IgD-negative memory B cell (primary cell): ENCODE measurements at regions not wholly inside any gene's neighbourhood (a gene's known extent, or its start where the extent isn't known, plus 50 kb on each side); places are given as distances from the start of the nearest gene placed in this dataset.
"Not testable (repeated sequence)": the region's sequence is repeated elsewhere in the genome, so short reads cannot be mapped to it uniquely, and the experiment has no call there.

Source experiments
- H3K27ac Mint-ChIP-seq, 3 donors: one replicate each; pipeline ENCODE4 v1.8.0; 2020 to 2022; ENCODE audit warnings: mild to moderate bottlenecking in 3 of 3, mixed read lengths in 3 of 3, moderate library complexity in 1 of 3
- H3K27me3 Mint-ChIP-seq: one replicate; pipeline ENCODE4 v1.8.0; 2021; ENCODE audit warnings: mixed read lengths
- H3K36me3 Mint-ChIP-seq: one replicate; pipeline ENCODE4 v1.8.0; 2020; ENCODE audit warnings: mild to moderate bottlenecking, mixed read lengths
- H3K4me1 Mint-ChIP-seq, 3 donors: one replicate each; pipeline ENCODE4 v1.8.0; 2020 to 2022; ENCODE audit warnings: mixed read lengths in 3 of 3, mild to moderate bottlenecking in 1 of 3
- H3K4me3 Mint-ChIP-seq, 4 donors: one replicate each; pipeline ENCODE4 v1.8.0; 2020 to 2022; ENCODE audit warnings: mild to moderate bottlenecking in 4 of 4, mixed read lengths in 4 of 4, moderate library complexity in 3 of 4
- H3K9me3 Mint-ChIP-seq, 3 donors: one replicate each; pipeline ENCODE4 v1.8.0; 2020 to 2021; ENCODE audit warnings: mixed read lengths in 3 of 3, mild to moderate bottlenecking in 1 of 3

- H3K9me3 Mint-ChIP-seq: peaks cover 0 to 4% (median 0%) of the 10 kb centered on the region in 3 donors
These were observed 141.9 kb upstream of the KCNJ3 start for GRCh38 chr2:154556607-154557006.

GRCh38 chr2:154557906-154558305 is 140.6 kb upstream of the KCNJ3 start:
- Mint-ChIP-seq H3K27ac (no peak overlapping the region), H3K4me1 (no peaks in the 10 kb centered on the region), H3K36me3 (peaks cover 2% of the 10 kb centered on the region), H3K4me3 (no peak overlapping the region), H3K27me3 (no peaks in the 10 kb centered on the region), H3K9me3 (peaks cover 0 to 4% (median 0%) of the 10 kb centered on the region in 3 donors)

More at GRCh38 chr2:154556607-154557006, 141.9 kb upstream of the KCNJ3 start:
- no peak overlapping the region for H3K4me3 Mint-ChIP-seq
- peaks cover 2% of the 10 kb centered on the region for H3K36me3 Mint-ChIP-seq
- H3K27me3 Mint-ChIP-seq: no peaks in the 10 kb centered on the region
- H3K4me1 Mint-ChIP-seq: no peaks in the 10 kb centered on the region
- H3K27ac Mint-ChIP-seq: no peak overlapping the region

- Mint-ChIP-seq H3K9me3 (peaks cover 2 to 6% (median 5%) of the 10 kb centered on the region in 3 donors), H3K4me3 (no peak overlapping the region), H3K27ac (no peak overlapping the region), H3K4me1 (no peaks in the 10 kb centered on the region), H3K36me3 (peaks cover 1% of the 10 kb centered on the region), H3K27me3 (no peaks in the 10 kb centered on the region)
These were observed 133.1 kb upstream of the KCNJ3 start for GRCh38 chr2:154565433-154565832.

GRCh38 chr2:154568413-154568812 is 130.1 kb upstream of the KCNJ3 start:
- H3K36me3 Mint-ChIP-seq: no peaks in the 10 kb centered on the region
- H3K27ac Mint-ChIP-seq: no peak overlapping the region
- no peaks in the 10 kb centered on the region for H3K27me3 Mint-ChIP-seq
- no peaks in the 10 kb centered on the region for H3K4me1 Mint-ChIP-seq
- H3K4me3 Mint-ChIP-seq: no peak overlapping the region
- peaks cover 3 to 6% (median 5%) of the 10 kb centered on the region in 3 donors for H3K9me3 Mint-ChIP-seq

- Mint-ChIP-seq H3K36me3 (no peaks in the 10 kb centered on the region), H3K9me3 (peaks cover 3 to 6% (median 5%) of the 10 kb centered on the region in 3 donors), H3K4me1 (no peaks in the 10 kb centered on the region), H3K27ac (no peak overlapping the region), H3K4me3 (no peak overlapping the region), H3K27me3 (no peaks in the 10 kb centered on the region)
These were observed 128.0 kb upstream of the KCNJ3 start for GRCh38 chr2:154570501-154570900.

- not testable (repeated sequence) for H3K4me3 Mint-ChIP-seq, H3K27me3 Mint-ChIP-seq, H3K9me3 Mint-ChIP-seq, H3K36me3 Mint-ChIP-seq, H3K4me1 Mint-ChIP-seq
- peak overlapping the region in 1 of 3 donors; percentile 73 for H3K27ac Mint-ChIP-seq
These were observed 121.8 kb upstream of the KCNJ3 start for GRCh38 chr2:154576699-154577098.

GRCh38 chr2:154577390-154577789 is 121.1 kb upstream of the KCNJ3 start:
- no peaks in the 10 kb centered on the region for H3K36me3 Mint-ChIP-seq
- H3K4me3 Mint-ChIP-seq: no peak overlapping the region
- no peaks in the 10 kb centered on the region for H3K27me3 Mint-ChIP-seq
- H3K27ac Mint-ChIP-seq: no peak overlapping the region
- no peaks in the 10 kb centered on the region for H3K4me1 Mint-ChIP-seq
- peaks cover 0 to 6% (median 5%) of the 10 kb centered on the region in 3 donors for H3K9me3 Mint-ChIP-seq

- H3K4me1 Mint-ChIP-seq: no peaks in the 10 kb centered on the region
- no peak overlapping the region for H3K4me3 Mint-ChIP-seq
- H3K9me3 Mint-ChIP-seq: peaks cover 0 to 7% (median 5%) of the 10 kb centered on the region in 3 donors
- H3K27me3 Mint-ChIP-seq: no peaks in the 10 kb centered on the region
- no peaks in the 10 kb centered on the region for H3K36me3 Mint-ChIP-seq
- no peak overlapping the region for H3K27ac Mint-ChIP-seq
These were observed 117.7 kb upstream of the KCNJ3 start for GRCh38 chr2:154580767-154581166.

- not testable (repeated sequence) for H3K27me3 Mint-ChIP-seq, H3K4me1 Mint-ChIP-seq, H3K27ac Mint-ChIP-seq, H3K36me3 Mint-ChIP-seq, H3K9me3 Mint-ChIP-seq, H3K4me3 Mint-ChIP-seq
These were observed 115.8 kb upstream of the KCNJ3 start for GRCh38 chr2:154582694-154583093.

GRCh38 chr2:154583274-154583673 is 115.2 kb upstream of the KCNJ3 start:
- not testable (repeated sequence) for H3K4me1 Mint-ChIP-seq, H3K9me3 Mint-ChIP-seq, H3K27me3 Mint-ChIP-seq, H3K27ac Mint-ChIP-seq, H3K4me3 Mint-ChIP-seq, H3K36me3 Mint-ChIP-seq

GRCh38 chr2:154587739-154588138 is 110.8 kb upstream of the KCNJ3 start:
- H3K36me3 Mint-ChIP-seq: no peaks in the 10 kb centered on the region
- no peak overlapping the region for H3K27ac Mint-ChIP-seq
- H3K4me1 Mint-ChIP-seq: no peaks in the 10 kb centered on the region
- H3K27me3 Mint-ChIP-seq: no peaks in the 10 kb centered on the region
- H3K9me3 Mint-ChIP-seq: no peaks in the 10 kb centered on the region
- H3K4me3 Mint-ChIP-seq: no peak overlapping the region

GRCh38 chr2:154588838-154589237 is 109.7 kb upstream of the KCNJ3 start:
- Mint-ChIP-seq H3K9me3 (no peaks in the 10 kb centered on the region), H3K4me1 (no peaks in the 10 kb centered on the region), H3K27me3 (no peaks in the 10 kb centered on the region), H3K4me3 (no peak overlapping the region), H3K27ac (no peak overlapping the region), H3K36me3 (no peaks in the 10 kb centered on the region)

GRCh38 chr2:154589514-154589913 is 109.0 kb upstream of the KCNJ3 start:
- Mint-ChIP-seq H3K4me1 (no peaks in the 10 kb centered on the region), H3K4me3 (no peak overlapping the region), H3K27ac (no peak overlapping the region), H3K27me3 (no peaks in the 10 kb centered on the region), H3K9me3 (peaks cover 0 to 1% (median 0%) of the 10 kb centered on the region in 3 donors), H3K36me3 (no peaks in the 10 kb centered on the region)

- H3K36me3 Mint-ChIP-seq: no peaks in the 10 kb centered on the region
- H3K4me1 Mint-ChIP-seq: no peaks in the 10 kb centered on the region
- no peak overlapping the region for H3K27ac Mint-ChIP-seq
- H3K27me3 Mint-ChIP-seq: no peaks in the 10 kb centered on the region
- H3K4me3 Mint-ChIP-seq: no peak overlapping the region
- peaks cover 0 to 1% (median 0%) of the 10 kb centered on the region in 3 donors for H3K9me3 Mint-ChIP-seq
These were observed 107.1 kb upstream of the KCNJ3 start for GRCh38 chr2:154591294-154591820.

GRCh38 chr2:154599189-154599588 is 99.3 kb upstream of the KCNJ3 start:
- no peak overlapping the region for H3K27ac Mint-ChIP-seq
- H3K9me3 Mint-ChIP-seq: peaks cover 0 to 1% (median 0%) of the 10 kb centered on the region in 3 donors
- no peaks in the 10 kb centered on the region for H3K27me3 Mint-ChIP-seq
- H3K36me3 Mint-ChIP-seq: no peaks in the 10 kb centered on the region
- H3K4me1 Mint-ChIP-seq: no peaks in the 10 kb centered on the region
- H3K4me3 Mint-ChIP-seq: no peak overlapping the region

- Mint-ChIP-seq H3K36me3 (no peaks in the 10 kb centered on the region), H3K27me3 (no peaks in the 10 kb centered on the region), H3K4me3 (no peak overlapping the region), H3K4me1 (no peaks in the 10 kb centered on the region), H3K27ac (no peak overlapping the region), H3K9me3 (no peaks in the 10 kb centered on the region)
These were observed 97.5 kb upstream of the KCNJ3 start for GRCh38 chr2:154600927-154601494.
